GM21576 (cell line): ENCODE measurements at regions not wholly inside any gene's neighbourhood (a gene's known extent, or its start where the extent isn't known, plus 50 kb on each side); places are given as distances from the start of the nearest gene placed in this dataset.
A peak's percentile ranks its signal among the peaks of the same experiment; 100 is the strongest.
"Not testable (repeated sequence)": the region's sequence is repeated elsewhere in the genome, so short reads cannot be mapped to it uniquely, and the experiment has no call there.

Source experiments
- ATAC-seq: cut with Tn5 transposase; IDR thresholded peaks from one replicate; pipeline ENCODE4 v1.9.1; 2021; ENCODE audit warnings: mild to moderate bottlenecking, moderate library complexity; ENCODE audit not compliant: unreplicated experiment

GRCh38 chr15:21717661-21718060 is 159.9 kb downstream of the POTEB start:
- peak; percentile 25 for ATAC-seq

- peak; percentile 99 for ATAC-seq
Observed at GRCh38 chr15:21705480-21705879, 172.1 kb downstream of the POTEB start.

- not testable (repeated sequence) for ATAC-seq
Observed at GRCh38 chr15:21698620-21699019, 178.9 kb downstream of the POTEB start.

- not testable (repeated sequence) for ATAC-seq
Observed at GRCh38 chr15:21695089-21695488, 182.4 kb downstream of the POTEB start.

- ATAC-seq: peak; percentile 94
Observed at GRCh38 chr15:21692471-21693102, 184.9 kb downstream of the POTEB start.

GRCh38 chr15:21656798-21657397 is 216.6 kb upstream of the POTEB3 start:
- peak; percentile 91 for ATAC-seq

- not testable (repeated sequence) for ATAC-seq
Observed at GRCh38 chr15:21656114-21656746, 215.9 kb upstream of the POTEB3 start.

GRCh38 chr15:21653707-21654106 is 213.4 kb upstream of the POTEB3 start:
- not testable (repeated sequence) for ATAC-seq

- ATAC-seq: not testable (repeated sequence)
Observed at GRCh38 chr15:21638770-21639169, 198.5 kb upstream of the POTEB3 start.

GRCh38 chr15:21626694-21627093 is 186.4 kb upstream of the POTEB3 start:
- ATAC-seq: not testable (repeated sequence)

GRCh38 chr15:21609223-21609622 is 168.9 kb upstream of the POTEB3 start:
- ATAC-seq: not testable (repeated sequence)

GRCh38 chr15:21565426-21565825 is 125.1 kb upstream of the POTEB3 start:
- ATAC-seq: not testable (repeated sequence)

GRCh38 chr15:21551809-21552208 is 111.5 kb upstream of the POTEB3 start:
- ATAC-seq: peak; percentile 99

- ATAC-seq: not testable (repeated sequence)
Observed at GRCh38 chr15:21546182-21546903, 106.0 kb upstream of the POTEB3 start.

- ATAC-seq: not testable (repeated sequence)
Observed at GRCh38 chr15:21532785-21533184, 92.5 kb upstream of the POTEB3 start.

- not testable (repeated sequence) for ATAC-seq
Observed at GRCh38 chr15:21516248-21516647, 75.9 kb upstream of the POTEB3 start.

GRCh38 chr15:21515296-21515695 is 75.0 kb upstream of the POTEB3 start:
- ATAC-seq: not testable (repeated sequence)

- ATAC-seq: not testable (repeated sequence)
Observed at GRCh38 chr15:21503021-21503420, 62.7 kb upstream of the POTEB3 start.
